ENCODE measurements at regions not wholly inside any gene's neighbourhood (a gene's known extent, or its start where the extent isn't known, plus 50 kb on each side); places are given as distances from the start of the nearest gene placed in this dataset.

DNA sequence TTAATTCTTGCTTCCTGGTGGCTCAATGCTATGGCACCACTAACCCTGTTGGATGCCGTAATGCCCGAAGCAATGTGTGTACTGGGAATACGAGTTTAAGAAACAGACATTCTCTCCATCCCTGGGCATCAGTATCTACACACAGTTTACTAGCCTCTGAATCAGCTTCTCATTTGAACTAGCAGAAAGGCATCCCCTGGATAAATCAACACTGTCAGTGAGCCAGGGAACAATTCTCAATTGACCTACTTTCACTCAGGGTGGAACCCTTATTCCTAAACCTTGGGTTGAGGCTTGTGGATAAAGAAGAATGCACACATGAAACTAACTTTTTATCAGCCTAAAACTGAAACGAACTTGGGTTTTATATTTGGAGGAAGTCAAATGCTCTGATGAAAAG lies 331.0 kb downstream of the GADD45G start:
- TF ChIP-seq POLR2AphosphoS5 (IDR thresholded peaks at IDR 0.05; ENCODE audit: borderline replicate concordance, low read depth, low read length) (no peak), EZH2 (IDR thresholded peaks at IDR 0.05) (no peak)
